ENCODE measurements at regions not wholly inside any gene's neighbourhood (a gene's known extent, or its start where the extent isn't known, plus 50 kb on each side); places are given as distances from the start of the nearest gene placed in this dataset.

DNA sequence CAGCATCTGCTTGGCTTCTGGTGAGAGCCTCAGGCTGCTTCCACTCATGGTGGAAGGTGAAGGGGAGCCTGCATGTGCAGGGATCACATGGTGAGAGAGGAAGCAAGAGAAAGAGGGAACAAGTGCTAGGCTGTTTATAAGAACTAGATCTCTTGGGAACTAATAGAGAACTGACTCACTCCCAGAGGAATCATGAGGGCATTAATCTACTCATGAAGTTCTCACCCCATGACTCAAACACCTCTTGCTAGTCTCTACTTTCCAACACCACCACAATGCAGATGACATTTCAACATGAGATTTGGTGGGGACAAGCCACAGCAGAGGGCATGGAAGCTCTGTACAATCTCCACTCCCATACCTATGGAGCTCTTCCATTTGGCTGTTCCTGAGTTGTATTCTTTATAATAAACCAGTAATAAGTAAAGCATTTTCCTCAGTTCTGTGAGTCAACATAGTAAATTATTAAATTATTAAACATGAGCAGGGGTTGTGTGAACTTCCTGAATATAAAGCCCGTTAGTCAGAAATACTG, 524.1 kb upstream of the NRSN1 start:
- ATAC-seq: no peak
- no peak for DNase-seq
- intact Hi-C loops (cut with DNase I): no loop called here

- intact Hi-C loops (cut with DNase I): no loop called here
- no peak for ATAC-seq
Observed at GRCh38 chr6:23608931-23609435, 517.0 kb upstream of the NRSN1 start.

GRCh38 chr6:23611776-23612381, 514.1 kb upstream of the NRSN1 start:
- intact Hi-C loops (cut with DNase I): no loop called here
- ATAC-seq (no peak), DNase-seq (no peak)

More at GRCh38 chr6:23608931-23609435, 517.0 kb upstream of the NRSN1 start:
- DNase-seq: no peak

DNA sequence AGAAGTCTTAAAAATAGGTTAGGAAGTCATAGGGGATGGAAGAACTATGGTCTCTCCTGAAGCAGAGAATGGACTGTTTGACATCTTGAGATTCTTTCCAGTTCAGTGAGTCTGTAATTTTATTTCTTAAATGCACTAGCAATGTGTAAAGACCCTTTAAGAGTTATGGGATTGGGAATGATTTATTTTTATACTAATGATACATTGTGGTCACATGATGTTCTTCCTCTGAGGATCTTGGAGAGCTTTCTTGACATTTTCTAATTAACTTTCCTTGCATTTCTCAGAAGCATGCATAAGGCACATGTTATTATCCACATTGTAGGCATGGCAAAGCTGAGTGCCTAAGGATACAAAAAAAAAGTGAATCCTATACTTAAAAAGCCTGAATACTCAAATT, 507.6 kb upstream of the NRSN1 start:
- ATAC-seq (no peak), DNase-seq (no peak)

DNA sequence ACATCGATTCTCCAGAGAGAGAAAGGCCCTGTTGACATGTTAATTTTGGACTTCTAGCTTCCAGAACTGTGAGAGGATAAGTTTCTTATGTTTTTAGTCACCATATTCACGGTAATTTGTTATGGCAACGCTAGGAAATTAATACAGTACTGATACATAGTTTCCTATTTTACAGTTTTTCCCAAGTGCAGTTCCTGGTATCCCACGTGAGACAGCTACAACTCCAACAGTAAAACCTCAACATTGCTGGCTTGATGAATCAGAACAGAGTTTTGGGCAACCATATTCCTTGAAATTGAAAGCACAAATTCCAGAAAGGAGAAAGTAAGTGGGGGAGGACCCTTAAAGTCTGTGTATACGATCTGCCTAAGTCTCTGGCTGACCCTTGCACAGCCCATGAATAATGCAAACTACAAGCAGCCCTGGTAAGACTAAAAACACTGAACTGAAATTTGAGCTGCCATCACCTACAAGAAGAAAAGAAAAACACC, 505.1 kb upstream of the NRSN1 start:
- intact Hi-C loops (cut with DNase I): no loop called here

More for the DNA sequence above, 507.6 kb upstream of the NRSN1 start:
- intact Hi-C loops (cut with DNase I): no loop called here

DNA sequence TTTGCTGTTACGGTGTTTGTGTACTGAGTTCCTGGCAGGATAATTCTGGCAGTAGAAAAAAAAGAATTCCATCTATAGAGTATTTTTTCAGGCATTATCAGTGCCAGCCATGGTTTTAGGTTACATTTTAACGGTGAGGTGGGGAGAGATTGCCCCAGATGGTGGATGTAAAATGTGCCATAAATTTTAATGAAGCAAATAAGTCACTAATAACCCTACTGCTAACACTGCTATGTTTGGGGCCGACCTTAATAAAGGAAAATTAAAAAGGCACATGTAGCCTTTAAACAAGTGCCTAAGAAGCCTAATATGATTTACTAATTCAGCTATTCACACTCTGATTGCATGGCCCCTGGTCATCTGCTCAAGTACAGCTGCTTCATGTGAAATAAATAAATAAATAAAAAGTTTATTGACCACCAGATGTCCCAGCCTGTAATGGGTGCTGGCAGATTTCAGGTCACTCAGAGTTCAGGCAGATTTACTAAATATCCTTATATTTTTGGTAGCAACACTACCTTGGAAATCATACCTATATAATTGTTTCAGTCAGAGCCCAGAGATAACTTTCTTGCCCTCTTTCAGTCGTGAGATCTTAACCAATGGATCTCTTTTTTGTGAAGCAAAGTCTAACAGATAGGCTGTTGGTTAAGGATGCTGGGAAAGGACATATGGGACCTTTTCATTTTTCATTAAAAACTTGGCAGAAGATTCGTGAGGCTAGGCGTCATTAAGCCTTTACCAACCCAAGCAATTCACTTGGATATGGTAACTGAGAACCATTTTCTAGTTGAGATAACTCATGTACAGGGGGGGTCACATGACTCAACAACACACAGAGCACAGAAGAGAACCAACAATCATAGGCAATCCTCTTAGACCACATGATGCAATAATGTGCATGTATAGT, 495.0 kb upstream of the NRSN1 start:
- intact Hi-C loops (cut with DNase I): no loop called here
- no peak for DNase-seq
- ATAC-seq: no peak

More for the DNA sequence above, 505.1 kb upstream of the NRSN1 start:
- DNase-seq (no peak), ATAC-seq (no peak)

- intact Hi-C loops (cut with DNase I): no loop called here
- no peak for DNase-seq
- no peak for ATAC-seq
Observed at GRCh38 chr6:23633996-23634395, 492.0 kb upstream of the NRSN1 start.

- DNase-seq (no peak), ATAC-seq (no peak)
- intact Hi-C loops (cut with DNase I): no loop called here
Observed at GRCh38 chr6:23635150-23635549, 490.9 kb upstream of the NRSN1 start.

GRCh38 chr6:23637296-23637695, 488.7 kb upstream of the NRSN1 start:
- intact Hi-C loops (cut with DNase I): no loop called here
- no peak for DNase-seq
- peak in 1 of 2 donors; percentile 19 for ATAC-seq

DNA sequence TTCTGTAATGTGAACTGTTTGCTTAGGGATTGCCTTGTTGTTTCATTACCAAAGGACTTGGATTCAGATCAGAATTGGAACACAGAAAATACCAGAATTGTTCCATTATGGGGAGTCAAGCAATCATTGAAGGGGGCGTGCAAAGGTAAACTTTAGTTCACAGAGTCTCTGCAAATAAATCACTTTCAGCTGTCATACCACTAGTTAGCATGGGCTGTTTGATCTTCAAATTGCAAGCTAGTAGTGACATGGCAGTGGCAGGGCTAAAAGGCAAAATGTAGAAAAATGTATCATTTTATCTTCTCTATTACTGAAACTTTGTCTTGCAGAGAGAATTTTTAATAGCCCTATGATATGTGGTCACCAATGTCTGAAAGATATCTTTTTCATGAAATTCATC, 483.2 kb upstream of the NRSN1 start:
- no peak for ATAC-seq
- intact Hi-C loops (cut with DNase I): no loop called here
- DNase-seq: no peak

GRCh38 chr6:23647045-23647444, 479.0 kb upstream of the NRSN1 start:
- intact Hi-C loops (cut with DNase I): no loop called here
- no peak for ATAC-seq
- no peak for DNase-seq

DNA sequence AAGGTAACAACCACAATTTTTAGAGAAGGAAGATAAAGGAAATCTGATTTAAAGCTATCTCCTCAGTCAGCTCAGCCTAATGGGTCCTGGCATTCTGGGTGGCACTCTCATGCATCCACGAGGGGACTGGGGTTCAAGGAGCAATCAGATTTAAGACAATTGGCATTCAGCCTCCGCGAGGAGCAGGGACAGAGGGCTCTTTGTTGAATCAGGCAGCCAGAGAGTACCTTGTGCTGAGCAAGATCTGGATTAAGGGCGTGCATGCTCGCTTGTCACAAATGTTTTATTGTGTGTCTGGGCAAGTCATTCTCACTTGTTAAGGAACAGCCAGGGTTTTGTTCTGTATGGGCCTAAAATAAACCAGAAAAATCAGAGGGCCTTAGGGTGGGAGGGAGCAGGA, 475.3 kb upstream of the NRSN1 start:
- ATAC-seq (no peak), DNase-seq (no peak)
- intact Hi-C loops (cut with DNase I): no loop called here

- intact Hi-C loops (cut with DNase I): no loop called here
- no peak for DNase-seq
- no peak for ATAC-seq
Observed at GRCh38 chr6:23654745-23655144, 471.3 kb upstream of the NRSN1 start.

- DNase-seq (no peak), ATAC-seq (no peak)
- intact Hi-C loops (cut with DNase I): no loop called here
Observed at GRCh38 chr6:23655525-23655924, 470.5 kb upstream of the NRSN1 start.

- intact Hi-C loops (cut with DNase I): no loop called here
- DNase-seq (no peak), ATAC-seq (no peak)
Observed at GRCh38 chr6:23656255-23657194, 469.5 kb upstream of the NRSN1 start.

DNA sequence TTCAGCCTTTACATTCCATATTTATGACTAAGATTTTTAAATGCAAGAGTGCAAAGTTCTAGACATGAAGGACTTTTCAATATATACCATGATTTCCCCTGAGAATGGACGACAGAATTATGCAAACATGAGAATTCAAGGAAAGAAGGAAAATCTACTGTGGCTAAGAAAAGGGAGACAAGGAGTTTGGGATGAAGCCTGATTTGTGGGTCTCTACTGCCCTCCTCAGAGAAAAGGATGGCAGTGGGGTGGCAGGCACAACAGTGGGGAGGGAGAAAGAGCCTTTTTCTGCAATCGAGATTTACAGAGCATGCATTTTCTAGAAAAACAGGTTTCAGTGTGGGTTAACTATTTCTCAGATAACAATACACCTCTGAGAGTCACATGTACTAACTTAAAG, 466.9 kb upstream of the NRSN1 start:
- intact Hi-C loops (cut with DNase I): no loop called here
- DNase-seq: no peak
- peak in 1 of 2 donors; percentile 52 for ATAC-seq

DNA sequence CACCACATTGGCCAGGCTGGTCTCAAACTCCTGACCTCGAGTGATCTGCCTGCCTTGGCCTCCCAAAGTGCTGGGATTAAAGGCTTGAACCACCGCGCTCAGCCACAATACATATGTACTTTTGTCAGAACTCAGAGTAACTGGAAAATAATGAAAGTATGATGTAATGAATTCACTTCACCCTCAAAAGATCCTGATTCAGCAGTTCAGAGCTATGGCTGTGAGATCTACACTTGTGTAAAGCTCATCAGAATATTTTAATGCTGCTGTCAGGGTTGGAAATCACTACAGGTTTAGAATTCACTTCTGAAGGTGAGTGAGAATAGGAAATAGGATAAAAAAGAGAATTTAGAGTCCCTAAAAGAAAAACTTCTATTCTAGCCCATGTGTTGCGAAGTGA, 464.5 kb upstream of the NRSN1 start:
- ATAC-seq (no peak), DNase-seq (no peak)
- intact Hi-C loops (cut with DNase I): no loop called here

DNA sequence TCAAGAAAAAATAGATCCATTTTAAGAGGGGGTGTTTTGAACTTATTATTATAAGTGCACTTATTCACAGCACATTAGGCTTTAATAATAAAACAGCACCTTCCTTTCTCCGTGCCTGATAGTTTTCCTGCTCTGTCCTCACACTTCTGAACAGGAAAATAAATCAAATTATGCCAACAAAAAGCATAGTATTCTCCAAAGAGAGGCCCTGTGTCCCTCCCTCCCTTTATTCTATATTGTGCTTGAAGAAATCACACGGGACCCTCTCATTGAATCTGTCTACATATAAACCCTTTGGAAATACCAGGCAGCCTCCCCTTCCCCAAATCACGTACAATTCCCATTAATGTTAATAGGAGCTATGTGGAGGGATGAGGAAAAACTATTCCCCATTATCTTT, 462.9 kb upstream of the NRSN1 start:
- ATAC-seq (no peak), DNase-seq (no peak)
- intact Hi-C loops (cut with DNase I): no loop called here

DNA sequence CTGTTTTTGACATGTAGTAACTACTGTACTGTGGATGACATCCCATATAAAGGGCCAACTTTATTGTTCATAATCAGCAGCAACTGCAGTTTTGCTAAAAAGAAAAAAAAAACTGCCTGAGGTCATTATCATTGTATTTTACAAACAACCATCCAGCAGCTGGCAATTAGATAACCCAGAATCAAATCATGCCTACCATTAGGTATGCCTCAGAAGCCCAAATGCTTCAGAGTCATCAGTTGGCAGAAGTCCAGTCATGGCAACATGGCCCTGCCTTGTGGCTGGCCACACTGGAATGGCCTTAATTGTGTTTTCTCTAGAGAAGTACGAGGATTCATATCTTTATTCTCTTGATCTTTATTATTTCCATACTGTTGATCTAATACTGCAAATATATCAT, 462.4 kb upstream of the NRSN1 start:
- DNase-seq (no peak), ATAC-seq (no peak)
- intact Hi-C loops (cut with DNase I): no loop called here
